GM06990 (cell line): ENCODE measurements at regions not wholly inside any gene's neighbourhood (a gene's known extent, or its start where the extent isn't known, plus 50 kb on each side); places are given as distances from the start of the nearest gene placed in this dataset.

ENCODE experiments used
- DNase-seq: peaks from one replicate; pipeline ENCODE4 v3.0.0-alpha.2; 2011; ENCODE audit not compliant: insufficient read length; ENCODE audit errors: extremely low read depth
- H3K27me3 ChIP-seq: replicated peaks from 2 replicates; pipeline ENCODE4 v1.6.0; 2011; ENCODE audit warnings: low read length; ENCODE audit not compliant: control insufficient read depth, insufficient read depth
- H3K36me3 ChIP-seq: 2 replicates; pipeline ENCODE4 v1.5.1; 2011; ENCODE audit warnings: low read length; ENCODE audit not compliant: control insufficient read depth, insufficient read depth
- H3K4me3 ChIP-seq: replicated peaks from 2 replicates; pipeline ENCODE4 v1.5.1; 2011; ENCODE audit warnings: low read depth, mild to moderate bottlenecking, control low read depth, low read length
- CTCF ChIP-seq: IDR thresholded peaks from 2 replicates; pipeline ENCODE4 v1.5.1; 2011; ENCODE audit warnings: low read length, control low read depth, mild to moderate bottlenecking, inconsistent platforms; ENCODE audit not compliant: insufficient read depth, poor library complexity, severe bottlenecking

- Histone ChIP-seq H3K27me3 (no peaks in the 10 kb centered on the region), H3K4me3 (no peak overlapping the region)
- TF ChIP-seq CTCF = no peak
These were observed 465.0 kb downstream of the SLITRK6 start for GRCh38 chr13:85334187-85334586.

GRCh38 chr13:85333506-85334020, 465.7 kb downstream of the SLITRK6 start:
- H3K27me3 ChIP-seq = no peaks in the 10 kb centered on the region
- no peak for DNase-seq
- no peak for TF ChIP-seq CTCF
- H3K4me3 ChIP-seq = no peak overlapping the region
- H3K36me3 ChIP-seq = no peaks in the 10 kb centered on the region

More at GRCh38 chr13:85334187-85334586, 465.0 kb downstream of the SLITRK6 start:
- no peak for DNase-seq
- no peaks in the 10 kb centered on the region for H3K36me3 ChIP-seq

- no peaks in the 10 kb centered on the region for H3K36me3 ChIP-seq
- no peak for TF ChIP-seq CTCF
- DNase-seq = no peak
- no peak overlapping the region for H3K4me3 ChIP-seq
- H3K27me3 ChIP-seq = no peaks in the 10 kb centered on the region
These were observed 466.6 kb downstream of the SLITRK6 start for GRCh38 chr13:85332615-85333014.

- Histone ChIP-seq H3K27me3 (no peaks in the 10 kb centered on the region), H3K36me3 (no peaks in the 10 kb centered on the region), H3K4me3 (no peak overlapping the region)
- no peak for TF ChIP-seq CTCF
- no peak for DNase-seq
These were observed 477.5 kb downstream of the SLITRK6 start for GRCh38 chr13:85321734-85322133.

- Histone ChIP-seq H3K27me3 (no peaks in the 10 kb centered on the region), H3K36me3 (no peaks in the 10 kb centered on the region), H3K4me3 (no peak overlapping the region)
- no peak for TF ChIP-seq CTCF
- no peak for DNase-seq
These were observed 481.4 kb downstream of the SLITRK6 start for GRCh38 chr13:85317781-85318180.

GRCh38 chr13:85316506-85317025, 482.7 kb downstream of the SLITRK6 start:
- DNase-seq = no peak
- no peaks in the 10 kb centered on the region for H3K27me3 ChIP-seq
- H3K4me3 ChIP-seq = no peak overlapping the region
- TF ChIP-seq CTCF = no peak
- H3K36me3 ChIP-seq = no peaks in the 10 kb centered on the region
